HL-60 (cell line): ENCODE measurements at regions not wholly inside any gene's neighbourhood (a gene's known extent, or its start where the extent isn't known, plus 50 kb on each side); places are given as distances from the start of the nearest gene placed in this dataset.

Source experiments
- DNase-seq, 2 experiments: peaks; one replicate each; pipeline ENCODE4 v3.0.0-alpha.2; 2010 to 2020; ENCODE audit warnings: low read depth in 1 of 2, low spot score in 1 of 2
- H3K27ac ChIP-seq: fragments of 250-450 bp; sonication (Bioruptor Pico); replicated peaks from 2 replicates; pipeline ENCODE4 v1.5.1; 2020; ENCODE audit warnings: mild to moderate bottlenecking, moderate library complexity
- H3K27me3 ChIP-seq: fragments of 250-450 bp; sonication (Bioruptor Pico); 2 replicates; pipeline ENCODE4 v1.5.1; 2021; ENCODE audit warnings: mild to moderate bottlenecking, moderate library complexity; ENCODE audit not compliant: insufficient read depth, poor library complexity, severe bottlenecking
- H3K4me3 ChIP-seq: replicated peaks from 2 replicates; pipeline ENCODE4 v1.5.1; 2011; ENCODE audit warnings: mild to moderate bottlenecking, control low read depth, low read length; ENCODE audit not compliant: insufficient read depth
- CTCF ChIP-seq: IDR thresholded peaks from one replicate; pipeline ENCODE4 v1.5.1; 2011; ENCODE audit warnings: low read length, control low read depth, inconsistent platforms; ENCODE audit not compliant: insufficient read depth
- GABPA ChIP-seq: IDR thresholded peaks from 2 replicates; pipeline ENCODE4 v1.6.1; 2012; ENCODE audit warnings: low read depth
- POLR2AphosphoS5 ChIP-seq: IDR thresholded peaks from 2 replicates; pipeline ENCODE4 v1.6.1; 2012; ENCODE audit warnings: low read depth
- SPI1 ChIP-seq: IDR thresholded peaks from 2 replicates; pipeline ENCODE4 v1.6.1; 2012; ENCODE audit warnings: low read depth, mild to moderate bottlenecking, borderline replicate concordance
- TF ChIP-seq, protein P1 (sequence below): IDR thresholded peaks from 2 replicates; pipeline ENCODE4 v1.6.1; 2012; ENCODE audit warnings: low read depth; ENCODE audit not compliant: insufficient replicate concordance

- H3K4me3 ChIP-seq: no peak overlapping the region
- no peak for TF ChIP-seq SPI1
- TF ChIP-seq, protein P1, sequence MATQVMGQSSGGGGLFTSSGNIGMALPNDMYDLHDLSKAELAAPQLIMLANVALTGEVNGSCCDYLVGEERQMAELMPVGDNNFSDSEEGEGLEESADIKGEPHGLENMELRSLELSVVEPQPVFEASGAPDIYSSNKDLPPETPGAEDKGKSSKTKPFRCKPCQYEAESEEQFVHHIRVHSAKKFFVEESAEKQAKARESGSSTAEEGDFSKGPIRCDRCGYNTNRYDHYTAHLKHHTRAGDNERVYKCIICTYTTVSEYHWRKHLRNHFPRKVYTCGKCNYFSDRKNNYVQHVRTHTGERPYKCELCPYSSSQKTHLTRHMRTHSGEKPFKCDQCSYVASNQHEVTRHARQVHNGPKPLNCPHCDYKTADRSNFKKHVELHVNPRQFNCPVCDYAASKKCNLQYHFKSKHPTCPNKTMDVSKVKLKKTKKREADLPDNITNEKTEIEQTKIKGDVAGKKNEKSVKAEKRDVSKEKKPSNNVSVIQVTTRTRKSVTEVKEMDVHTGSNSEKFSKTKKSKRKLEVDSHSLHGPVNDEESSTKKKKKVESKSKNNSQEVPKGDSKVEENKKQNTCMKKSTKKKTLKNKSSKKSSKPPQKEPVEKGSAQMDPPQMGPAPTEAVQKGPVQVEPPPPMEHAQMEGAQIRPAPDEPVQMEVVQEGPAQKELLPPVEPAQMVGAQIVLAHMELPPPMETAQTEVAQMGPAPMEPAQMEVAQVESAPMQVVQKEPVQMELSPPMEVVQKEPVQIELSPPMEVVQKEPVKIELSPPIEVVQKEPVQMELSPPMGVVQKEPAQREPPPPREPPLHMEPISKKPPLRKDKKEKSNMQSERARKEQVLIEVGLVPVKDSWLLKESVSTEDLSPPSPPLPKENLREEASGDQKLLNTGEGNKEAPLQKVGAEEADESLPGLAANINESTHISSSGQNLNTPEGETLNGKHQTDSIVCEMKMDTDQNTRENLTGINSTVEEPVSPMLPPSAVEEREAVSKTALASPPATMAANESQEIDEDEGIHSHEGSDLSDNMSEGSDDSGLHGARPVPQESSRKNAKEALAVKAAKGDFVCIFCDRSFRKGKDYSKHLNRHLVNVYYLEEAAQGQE: no peak
- TF ChIP-seq POLR2AphosphoS5: no peak
- TF ChIP-seq GABPA: no peak
- no peak for TF ChIP-seq CTCF
- H3K27ac ChIP-seq: no peak overlapping the region
- DNase-seq: no peak
- no peaks in the 10 kb centered on the region for H3K27me3 ChIP-seq
These were observed 576.5 kb upstream of the ARGLU1 start for GRCh38 chr13:107144432-107144831.

- TF ChIP-seq, protein P1: no peak
- TF ChIP-seq CTCF (no peak), SPI1 (no peak), GABPA (no peak), POLR2AphosphoS5 (no peak)
- no peak overlapping the region for H3K4me3 ChIP-seq
- no peak for DNase-seq
- H3K27me3 ChIP-seq: no peaks in the 10 kb centered on the region
- H3K27ac ChIP-seq: no peak overlapping the region
These were observed 573.8 kb upstream of the ARGLU1 start for GRCh38 chr13:107141767-107142166.

- Histone ChIP-seq H3K4me3 (no peak overlapping the region), H3K27me3 (no peaks in the 10 kb centered on the region), H3K27ac (no peak overlapping the region)
- DNase-seq: no peak
- TF ChIP-seq SPI1 (no peak), GABPA (no peak), CTCF (no peak)
- TF ChIP-seq, protein P1: no peak
These were observed 571.1 kb upstream of the ARGLU1 start for GRCh38 chr13:107139006-107139405.
